HG03378 (cell line): ENCODE measurements at regions not wholly inside any gene's neighbourhood (a gene's known extent, or its start where the extent isn't known, plus 50 kb on each side); places are given as distances from the start of the nearest gene placed in this dataset.
"Not testable (repeated sequence)": the region's sequence is repeated elsewhere in the genome, so short reads cannot be mapped to it uniquely, and the experiment has no call there.

ENCODE experiments used
- ATAC-seq: cut with Tn5 transposase; IDR thresholded peaks from one replicate; pipeline ENCODE4 v1.9.1; 2021; ENCODE audit warnings: mild to moderate bottlenecking, moderate library complexity; ENCODE audit not compliant: unreplicated experiment

GRCh38 chr1:79775402-79775801 is 768.9 kb upstream of the ADGRL4 start:
- no peak for ATAC-seq

- no peak for ATAC-seq
Observed at GRCh38 chr1:79773385-79773784, 766.9 kb upstream of the ADGRL4 start.

GRCh38 chr1:79762461-79762860 is 755.9 kb upstream of the ADGRL4 start:
- no peak for ATAC-seq

GRCh38 chr1:79760531-79760930 is 754.0 kb upstream of the ADGRL4 start:
- no peak for ATAC-seq

GRCh38 chr1:79749607-79750006 is 743.1 kb upstream of the ADGRL4 start:
- no peak for ATAC-seq

- ATAC-seq = no peak
Observed at GRCh38 chr1:79745929-79746328, 739.4 kb upstream of the ADGRL4 start.

- no peak for ATAC-seq
Observed at GRCh38 chr1:79744746-79745145, 738.2 kb upstream of the ADGRL4 start.

- peak; percentile 95 for ATAC-seq
Observed at GRCh38 chr1:79741720-79742421, 735.3 kb upstream of the ADGRL4 start.

GRCh38 chr1:79738101-79738500 is 731.6 kb upstream of the ADGRL4 start:
- ATAC-seq = no peak

GRCh38 chr1:79737193-79737592 is 730.7 kb upstream of the ADGRL4 start:
- ATAC-seq = no peak

- no peak for ATAC-seq
Observed at GRCh38 chr1:79732950-79733349, 726.4 kb upstream of the ADGRL4 start.

GRCh38 chr1:79726911-79727310 is 720.4 kb upstream of the ADGRL4 start:
- ATAC-seq = no peak

GRCh38 chr1:79726321-79726720 is 719.8 kb upstream of the ADGRL4 start:
- no peak for ATAC-seq

GRCh38 chr1:79716447-79716846 is 709.9 kb upstream of the ADGRL4 start:
- ATAC-seq = no peak

- ATAC-seq = no peak
Observed at GRCh38 chr1:79714664-79715063, 708.1 kb upstream of the ADGRL4 start.

GRCh38 chr1:79711001-79711431 is 704.5 kb upstream of the ADGRL4 start:
- peak; percentile 94 for ATAC-seq

GRCh38 chr1:79708646-79709265 is 702.2 kb upstream of the ADGRL4 start:
- no peak for ATAC-seq

GRCh38 chr1:79705218-79705617 is 698.7 kb upstream of the ADGRL4 start:
- ATAC-seq = no peak

GRCh38 chr1:79704067-79704466 is 697.5 kb upstream of the ADGRL4 start:
- no peak for ATAC-seq

- ATAC-seq = not testable (repeated sequence)
Observed at GRCh38 chr1:79702336-79702999, 695.9 kb upstream of the ADGRL4 start.

GRCh38 chr1:79695138-79695537 is 688.6 kb upstream of the ADGRL4 start:
- peak; percentile 97 for ATAC-seq

- ATAC-seq = peak; percentile 62
Observed at GRCh38 chr1:79694241-79694640, 687.7 kb upstream of the ADGRL4 start.
